ENCODE measurements at regions not wholly inside any gene's neighbourhood (a gene's known extent, or its start where the extent isn't known, plus 50 kb on each side); places are given as distances from the start of the nearest gene placed in this dataset.
"Not testable (repeated sequence)": the region's sequence is repeated elsewhere in the genome, so short reads cannot be mapped to it uniquely, and the experiment has no call there.

DNA sequence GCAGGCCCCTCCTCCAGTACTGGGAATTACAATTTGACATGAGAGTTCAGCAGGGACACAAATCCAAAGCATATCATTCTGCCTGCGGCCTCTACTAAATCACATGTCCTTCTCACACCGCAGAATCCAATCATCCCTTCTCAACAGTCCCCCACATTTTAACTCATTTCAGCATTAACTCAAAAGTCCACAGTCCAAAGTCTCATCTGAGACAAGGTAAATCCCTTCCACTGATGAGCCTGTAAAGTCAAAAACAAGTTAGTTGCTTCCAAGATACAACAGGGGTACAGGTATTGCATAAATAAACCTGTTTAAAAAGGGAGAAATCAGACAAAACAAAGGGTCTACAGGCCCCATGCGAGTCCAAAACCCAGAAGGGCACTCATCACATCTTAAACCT lies 64.0 kb downstream of the EBNA1BP2 start:
- in situ Hi-C loops (cut with HindIII; ENCODE audit: low sequenced_read_pairs) = no loop called here

DNA sequence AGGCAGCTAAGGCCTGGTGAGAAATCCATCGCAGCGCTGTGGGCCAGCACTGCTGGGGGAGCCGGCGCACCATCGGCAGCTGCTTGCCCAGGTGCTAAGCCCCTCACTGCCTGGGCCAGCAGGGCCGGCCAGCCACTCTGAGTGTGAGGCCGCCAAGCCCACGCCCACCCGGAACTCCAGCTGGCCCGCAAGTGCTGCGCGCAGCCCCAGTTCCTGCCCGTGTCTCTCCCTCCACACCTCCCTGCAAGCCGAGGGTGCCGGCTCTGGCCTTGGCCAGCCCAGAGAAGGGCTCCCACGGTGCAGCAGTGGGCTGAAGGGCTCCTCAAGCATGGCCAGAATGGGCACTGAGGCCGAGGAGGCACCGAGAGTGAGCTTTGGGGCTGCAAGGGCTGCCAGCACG lies 64.4 kb downstream of the EBNA1BP2 start:
- in situ Hi-C loops (cut with HindIII; ENCODE audit: low sequenced_read_pairs) = no loop called here

DNA sequence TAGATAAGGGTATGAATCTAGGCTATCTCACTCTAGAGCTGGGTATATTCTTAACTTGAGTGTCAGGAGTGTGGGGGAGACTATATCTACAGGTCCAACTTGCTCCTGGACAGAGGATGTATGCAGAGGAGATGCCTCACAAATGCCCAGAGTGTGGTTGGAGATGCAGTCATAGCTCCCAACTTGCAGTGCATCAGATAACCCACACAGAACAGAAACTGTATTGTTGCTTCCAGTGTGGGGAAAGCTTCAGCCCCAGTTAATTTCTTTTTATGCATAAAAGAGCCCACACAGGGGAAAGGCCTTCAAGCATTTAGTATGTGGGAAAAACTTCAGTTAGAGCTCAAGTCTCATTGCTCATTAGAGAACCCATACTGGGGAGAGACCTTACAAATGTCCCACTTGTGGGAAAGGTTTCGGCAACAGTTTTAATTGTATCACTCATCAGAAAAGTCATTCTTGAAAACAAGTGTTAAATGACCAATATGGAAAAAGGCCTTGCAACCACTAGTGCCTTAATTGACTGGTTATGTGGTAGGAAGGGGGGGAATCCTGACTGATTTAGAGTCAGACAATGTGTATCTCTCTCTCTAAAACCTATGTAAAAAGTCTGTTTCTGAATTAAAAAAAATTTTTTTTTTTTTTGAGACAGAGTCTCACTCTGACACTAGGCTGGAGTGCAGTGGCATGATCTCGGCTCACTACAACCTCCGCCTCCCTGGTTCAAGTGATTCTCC lies 67.9 kb downstream of the EBNA1BP2 start:
- in situ Hi-C loops (cut with HindIII; ENCODE audit: low sequenced_read_pairs) = no loop called here

DNA sequence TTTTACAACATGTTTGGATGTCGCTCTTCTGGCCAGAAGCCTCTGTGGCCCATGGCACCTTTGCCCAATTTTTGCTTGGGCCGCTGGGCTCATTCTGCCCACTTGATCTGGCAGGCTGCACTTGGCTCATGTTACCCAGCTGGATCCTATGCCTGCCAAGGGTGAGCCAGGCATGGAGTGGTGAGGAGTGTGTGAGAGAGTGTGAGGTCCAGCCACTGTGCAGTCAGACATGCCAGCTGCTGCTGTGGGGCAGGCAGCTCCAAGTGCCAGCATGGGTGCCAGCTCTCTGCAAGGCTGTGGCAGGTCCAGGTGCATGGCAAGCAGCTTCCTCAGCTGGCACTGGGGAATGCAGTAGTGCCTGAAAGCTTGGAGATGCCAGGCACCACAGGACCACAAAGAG lies 71.0 kb downstream of the EBNA1BP2 start:
- in situ Hi-C loops (cut with HindIII; ENCODE audit: low sequenced_read_pairs) = no loop called here

DNA sequence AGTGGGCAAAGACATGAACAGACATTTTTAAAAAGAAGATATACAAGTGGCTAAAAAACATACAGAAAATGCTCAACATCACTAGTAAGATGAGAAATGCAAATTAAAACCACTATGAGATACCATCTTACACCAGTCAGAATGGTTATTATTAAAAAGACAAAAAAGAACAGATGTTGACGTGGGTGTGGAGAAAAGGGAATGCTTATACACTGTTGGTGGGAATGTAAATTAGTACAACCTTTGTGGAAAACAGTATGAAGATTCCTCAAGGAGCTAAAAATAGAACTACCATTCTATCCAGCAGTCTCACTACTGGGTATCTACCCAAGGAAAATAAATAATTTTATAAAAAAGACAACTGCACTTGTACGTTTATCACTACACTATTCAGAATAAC lies 73.9 kb downstream of the EBNA1BP2 start:
- in situ Hi-C loops (cut with HindIII; ENCODE audit: low sequenced_read_pairs) = no loop called here

DNA sequence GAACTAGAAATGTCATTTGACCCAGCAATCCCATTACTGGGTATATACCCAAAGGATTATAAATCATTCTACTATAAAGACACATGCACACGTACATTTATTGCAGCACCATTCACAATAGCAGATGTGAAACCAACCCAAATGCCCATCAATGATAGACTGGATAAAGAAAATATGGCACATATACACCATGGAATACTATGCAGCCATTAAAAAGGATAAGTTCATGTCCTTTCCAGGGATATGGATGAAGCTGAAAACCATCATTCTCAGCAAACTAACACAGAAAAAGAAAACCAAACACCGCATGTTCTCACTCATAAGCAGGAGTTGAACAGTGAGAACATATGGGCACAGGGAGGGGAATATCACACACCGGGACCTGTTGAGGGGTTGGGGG lies 75.6 kb downstream of the EBNA1BP2 start:
- in situ Hi-C loops (cut with HindIII; ENCODE audit: low sequenced_read_pairs) = not testable (repeated sequence)

DNA sequence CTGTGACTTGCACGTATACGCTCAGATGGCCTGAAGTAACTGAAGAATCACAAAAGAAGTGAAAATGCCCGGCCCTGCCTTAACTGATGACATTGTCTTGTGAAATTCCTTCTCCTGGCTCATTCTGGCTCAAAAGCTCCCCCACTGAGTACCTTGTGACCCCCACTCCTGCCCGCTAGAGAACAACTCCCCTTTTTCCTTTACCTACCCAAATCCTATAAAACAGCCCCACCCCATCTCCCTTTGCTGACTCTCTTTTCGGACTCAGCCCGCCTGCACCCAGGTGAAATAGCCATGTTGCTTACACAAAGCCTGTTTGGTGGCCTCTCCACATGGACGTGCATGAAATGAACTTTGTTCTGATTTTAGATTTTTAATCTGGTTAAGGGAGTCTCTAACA lies 81.3 kb downstream of the EBNA1BP2 start:
- in situ Hi-C loops (cut with HindIII; ENCODE audit: low sequenced_read_pairs) = not testable (repeated sequence)

DNA sequence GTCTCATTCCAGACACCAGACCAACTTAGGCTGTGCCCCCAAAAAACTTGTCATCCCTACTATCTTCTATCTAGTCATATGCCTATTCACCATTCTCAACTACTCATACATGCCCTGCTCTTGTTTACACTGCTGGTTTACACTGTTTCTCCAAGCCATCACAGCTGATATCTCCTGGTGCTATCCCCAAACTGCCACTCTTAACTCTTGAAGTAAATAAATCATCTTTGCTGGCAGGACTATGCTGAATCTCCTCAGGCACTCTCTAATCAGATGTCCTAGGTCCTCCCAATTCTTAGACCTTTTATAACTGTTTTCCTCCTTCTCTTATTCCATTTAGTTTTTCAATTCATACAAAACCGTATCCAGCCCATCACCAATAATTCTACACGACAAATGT lies 81.9 kb downstream of the EBNA1BP2 start:
- in situ Hi-C loops (cut with HindIII; ENCODE audit: low sequenced_read_pairs) = not testable (repeated sequence)

DNA sequence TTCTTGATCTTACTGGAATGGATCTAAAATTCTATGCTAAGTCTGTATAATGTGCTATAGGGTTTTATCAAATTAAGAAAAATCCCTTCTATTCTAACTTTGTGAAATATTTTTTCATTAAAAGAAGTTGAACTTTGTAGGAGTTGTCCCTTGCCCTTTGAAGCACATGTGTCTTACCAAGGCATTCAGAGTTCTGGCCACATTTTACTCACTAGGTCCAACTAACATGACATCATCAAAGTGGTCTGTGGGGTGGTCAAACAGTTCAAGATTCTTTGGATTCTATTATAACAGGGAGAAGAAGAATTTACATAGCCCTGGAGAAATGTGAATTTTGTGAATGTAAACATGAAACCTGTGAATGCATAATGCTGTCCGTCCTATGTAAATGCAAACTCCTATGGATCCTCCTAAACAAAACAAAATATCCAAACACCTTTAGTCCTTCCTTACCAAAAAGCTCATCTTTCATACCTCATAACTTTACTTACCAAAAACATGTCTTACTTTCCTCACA lies 88.7 kb downstream of the EBNA1BP2 start:
- in situ Hi-C loops (cut with HindIII; ENCODE audit: low sequenced_read_pairs) = no loop called here

DNA sequence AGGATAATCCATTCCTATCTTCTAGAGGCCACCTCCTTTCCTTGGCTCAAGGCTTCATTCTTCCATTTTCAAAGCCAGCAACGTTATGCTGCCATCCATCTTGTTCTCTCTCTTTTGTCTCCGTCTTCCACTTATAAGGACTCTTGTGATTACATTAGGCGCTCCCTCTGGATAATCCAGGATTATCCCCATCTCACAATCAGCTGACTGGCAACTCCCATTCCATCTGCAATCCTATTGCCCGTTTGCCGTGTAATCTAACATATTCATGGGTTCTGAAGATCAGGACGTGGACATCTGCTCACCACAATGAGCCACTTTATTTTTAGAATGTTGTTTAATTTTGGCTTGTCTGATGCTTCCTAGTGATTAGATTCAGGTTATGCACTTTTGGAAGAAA lies 89.3 kb downstream of the EBNA1BP2 start:
- in situ Hi-C loops (cut with HindIII; ENCODE audit: low sequenced_read_pairs) = no loop called here

DNA sequence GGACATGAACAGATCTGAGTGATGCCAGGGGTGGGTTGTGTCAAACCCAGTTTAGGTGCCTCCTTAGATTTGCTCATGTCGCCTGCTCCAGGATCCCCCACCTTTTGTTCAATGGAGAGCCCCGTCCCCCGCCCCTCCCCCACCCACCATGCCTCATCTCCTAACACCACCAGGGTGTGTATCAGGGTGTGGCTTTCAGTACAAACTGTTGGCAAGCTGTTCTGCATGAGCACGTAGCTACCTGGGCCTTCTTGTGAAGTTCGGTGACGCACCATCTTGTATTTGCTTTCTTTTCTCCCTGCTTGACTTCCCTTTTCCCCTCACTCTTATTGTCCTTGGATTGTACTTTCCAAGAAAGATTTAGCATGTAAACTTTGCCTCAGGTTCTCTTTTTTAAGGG lies 94.8 kb downstream of the EBNA1BP2 start:
- in situ Hi-C loops (cut with HindIII; ENCODE audit: low sequenced_read_pairs) = no loop called here

DNA sequence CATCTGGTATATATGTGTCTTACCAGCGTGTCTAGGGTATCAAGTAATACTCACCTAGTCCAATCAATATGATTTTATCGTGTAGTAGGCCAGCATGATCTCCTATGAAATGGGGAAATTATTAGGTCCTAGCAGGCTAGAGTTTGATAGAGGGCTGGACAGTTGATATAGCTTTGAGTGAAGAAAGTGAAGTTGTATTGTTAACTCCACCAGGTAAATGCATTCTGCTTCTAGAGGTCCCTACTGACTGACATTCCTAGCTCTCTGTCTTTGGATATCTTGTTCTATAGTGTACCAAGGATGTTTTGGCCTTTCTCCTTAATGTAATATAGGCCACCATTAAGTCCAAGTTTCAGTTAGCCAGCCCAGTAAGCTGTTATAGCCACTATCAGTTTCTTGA lies 97.4 kb downstream of the EBNA1BP2 start:
- in situ Hi-C loops (cut with HindIII; ENCODE audit: low sequenced_read_pairs) = loop anchor here (5.0 kb wide), 1 partner anchor 147 kb away; no protein-coding TSS in a partner anchor

DNA sequence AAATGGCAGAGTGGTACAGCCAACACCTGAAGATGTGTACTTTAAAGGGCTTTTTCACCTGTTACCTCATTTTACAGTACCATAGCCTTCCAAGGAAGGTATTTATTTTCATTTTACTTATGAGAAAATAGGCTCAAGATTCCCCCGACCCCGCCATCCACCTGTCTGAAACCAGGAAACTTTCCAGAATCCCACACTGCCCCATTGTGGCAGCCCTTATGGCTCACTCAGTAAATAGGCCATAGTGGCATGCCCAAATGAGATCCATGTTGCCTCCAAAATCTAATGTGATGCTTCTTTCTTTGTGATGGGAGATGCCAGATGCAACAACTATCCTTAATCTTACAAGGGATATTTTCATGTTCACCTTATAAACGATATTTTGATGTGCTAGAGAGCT lies 97.8 kb downstream of the EBNA1BP2 start:
- in situ Hi-C loops (cut with HindIII; ENCODE audit: low sequenced_read_pairs) = loop anchor here (5.0 kb wide), 1 partner anchor 147 kb away; no protein-coding TSS in a partner anchor

DNA sequence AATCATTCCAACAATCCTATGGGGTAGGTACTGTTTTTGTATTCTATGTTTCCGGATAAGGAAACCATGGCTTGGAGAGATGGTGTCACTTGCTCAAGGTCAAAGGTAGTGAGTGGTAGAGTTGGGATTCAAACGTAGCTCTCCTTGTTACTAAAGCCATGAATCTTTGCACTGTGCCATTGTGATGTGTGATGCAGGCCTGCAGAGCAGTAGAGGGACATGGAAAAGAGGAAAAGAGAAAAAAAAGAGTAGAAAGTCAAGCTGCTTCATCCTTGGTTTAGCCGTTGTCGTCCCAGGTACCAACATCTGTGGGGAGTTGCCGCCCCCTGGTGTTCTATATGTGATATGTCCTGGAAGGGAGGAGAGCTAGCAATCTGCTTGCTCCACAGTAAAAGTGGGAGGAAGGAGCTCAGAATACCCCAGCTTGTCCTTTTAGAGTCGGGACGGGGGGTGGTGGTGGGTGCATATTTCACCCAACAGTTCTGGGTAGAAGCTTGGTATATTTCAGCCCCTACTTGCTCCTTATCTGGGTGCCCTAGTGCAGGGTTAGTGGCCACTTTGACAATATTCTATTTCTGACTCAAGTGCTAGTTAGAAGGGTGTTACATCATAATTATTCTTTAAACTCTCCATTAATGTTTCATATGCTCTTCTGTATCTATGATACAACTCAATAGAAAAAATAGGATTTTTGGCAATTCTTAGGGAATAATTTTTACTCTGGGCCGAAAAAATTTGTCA lies 98.4 kb downstream of the EBNA1BP2 start:
- in situ Hi-C loops (cut with HindIII; ENCODE audit: low sequenced_read_pairs) = loop anchor here (5.0 kb wide), 1 partner anchor 146 kb away; no protein-coding TSS in a partner anchor

DNA sequence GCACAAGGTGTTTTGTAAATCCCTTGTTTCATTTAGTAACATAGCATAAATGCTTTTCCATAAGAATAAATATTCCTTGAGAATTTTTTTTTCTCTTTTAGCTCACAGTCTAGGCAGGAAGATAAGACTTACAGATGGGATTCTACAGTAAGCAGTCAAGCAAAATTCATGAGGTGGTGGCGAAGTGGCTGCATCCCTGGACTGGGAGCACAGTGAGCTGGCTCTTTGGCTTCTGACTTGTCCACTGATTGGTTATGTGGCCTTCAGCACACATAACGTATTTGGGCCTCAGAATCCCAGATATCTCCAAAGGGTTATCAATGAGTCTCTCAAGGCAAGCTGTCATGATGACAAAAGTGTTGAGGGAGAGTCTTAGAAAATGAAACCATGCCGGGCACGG lies 99.8 kb downstream of the EBNA1BP2 start:
- in situ Hi-C loops (cut with HindIII; ENCODE audit: low sequenced_read_pairs) = loop anchor here (5.0 kb wide), 1 partner anchor 145 kb away; no protein-coding TSS in a partner anchor

DNA sequence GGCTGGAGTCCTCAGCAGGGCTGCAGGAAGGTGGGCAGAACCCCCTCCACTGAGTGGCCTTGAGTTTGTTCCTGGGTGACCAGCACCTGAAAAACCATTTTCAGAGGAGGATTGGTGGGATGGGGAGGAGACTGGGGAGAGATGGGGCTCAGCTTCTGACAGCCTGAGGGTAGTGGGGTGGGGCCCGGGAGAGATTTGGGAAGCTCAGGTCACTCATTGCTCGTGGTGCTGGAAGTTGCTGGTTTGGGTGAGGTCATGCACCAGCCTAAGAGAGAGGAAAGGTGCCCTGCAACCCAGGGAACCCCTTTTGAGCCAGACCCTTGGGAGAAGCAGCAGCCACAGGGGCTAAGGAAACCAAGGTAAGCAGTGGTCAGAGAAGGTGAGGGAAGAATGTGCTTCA lies 100.8 kb downstream of the EBNA1BP2 start:
- in situ Hi-C loops (cut with HindIII; ENCODE audit: low sequenced_read_pairs) = loop anchor here (5.0 kb wide), 1 partner anchor 144 kb away; no protein-coding TSS in a partner anchor

DNA sequence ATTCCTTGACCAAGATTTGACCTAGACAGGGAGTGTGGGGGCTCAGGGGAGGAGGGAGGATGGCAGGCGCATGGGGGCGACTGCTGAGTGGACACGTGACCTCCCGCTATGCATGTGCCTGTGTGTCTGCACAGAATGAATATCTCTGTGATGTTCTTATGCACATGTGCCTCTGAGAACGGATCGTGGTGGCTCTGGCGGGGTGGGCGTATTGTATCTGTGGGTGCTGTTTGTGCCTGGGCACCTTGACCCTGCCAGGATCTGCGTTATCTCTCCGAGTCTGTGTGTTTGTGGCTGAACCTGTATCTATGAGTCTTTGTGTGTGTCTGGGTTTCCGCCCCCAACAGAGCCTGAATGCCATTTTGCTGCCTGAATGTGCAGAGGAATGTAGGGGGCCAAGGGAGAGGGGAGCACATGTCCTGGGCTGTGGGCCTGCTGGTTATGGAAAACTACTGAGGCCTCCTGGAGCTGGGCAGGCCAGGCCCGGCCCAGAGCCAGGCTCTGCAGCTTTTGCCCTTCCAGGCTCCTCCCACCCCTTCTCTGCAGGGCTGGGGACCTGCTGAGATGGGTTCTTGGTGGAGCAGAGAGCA lies 102.5 kb downstream of the EBNA1BP2 start:
- in situ Hi-C loops (cut with HindIII; ENCODE audit: low sequenced_read_pairs) = loop anchor here (5.0 kb wide), 1 partner anchor 142 kb away; no protein-coding TSS in a partner anchor

DNA sequence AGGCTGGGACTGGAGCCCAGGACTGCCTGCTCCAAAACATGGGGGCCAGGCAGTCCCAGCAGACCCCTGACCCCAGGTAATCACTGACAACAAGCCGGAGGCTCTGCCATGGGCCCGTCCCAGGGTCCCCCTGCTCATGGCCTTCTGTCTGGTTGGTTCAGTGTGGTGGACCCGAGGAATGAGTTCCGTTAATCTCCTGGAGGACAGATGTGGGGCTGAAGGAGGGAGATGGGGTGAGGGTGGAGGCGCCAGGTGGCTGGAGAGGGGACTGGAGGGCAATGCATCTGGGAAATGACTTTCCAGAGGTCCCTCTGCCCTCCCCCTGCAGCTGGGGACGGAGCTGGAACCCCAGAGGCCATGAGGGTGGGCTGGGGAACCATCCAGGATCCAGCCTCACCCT lies 103.2 kb downstream of the EBNA1BP2 start:
- in situ Hi-C loops (cut with HindIII; ENCODE audit: low sequenced_read_pairs) = no loop called here

DNA sequence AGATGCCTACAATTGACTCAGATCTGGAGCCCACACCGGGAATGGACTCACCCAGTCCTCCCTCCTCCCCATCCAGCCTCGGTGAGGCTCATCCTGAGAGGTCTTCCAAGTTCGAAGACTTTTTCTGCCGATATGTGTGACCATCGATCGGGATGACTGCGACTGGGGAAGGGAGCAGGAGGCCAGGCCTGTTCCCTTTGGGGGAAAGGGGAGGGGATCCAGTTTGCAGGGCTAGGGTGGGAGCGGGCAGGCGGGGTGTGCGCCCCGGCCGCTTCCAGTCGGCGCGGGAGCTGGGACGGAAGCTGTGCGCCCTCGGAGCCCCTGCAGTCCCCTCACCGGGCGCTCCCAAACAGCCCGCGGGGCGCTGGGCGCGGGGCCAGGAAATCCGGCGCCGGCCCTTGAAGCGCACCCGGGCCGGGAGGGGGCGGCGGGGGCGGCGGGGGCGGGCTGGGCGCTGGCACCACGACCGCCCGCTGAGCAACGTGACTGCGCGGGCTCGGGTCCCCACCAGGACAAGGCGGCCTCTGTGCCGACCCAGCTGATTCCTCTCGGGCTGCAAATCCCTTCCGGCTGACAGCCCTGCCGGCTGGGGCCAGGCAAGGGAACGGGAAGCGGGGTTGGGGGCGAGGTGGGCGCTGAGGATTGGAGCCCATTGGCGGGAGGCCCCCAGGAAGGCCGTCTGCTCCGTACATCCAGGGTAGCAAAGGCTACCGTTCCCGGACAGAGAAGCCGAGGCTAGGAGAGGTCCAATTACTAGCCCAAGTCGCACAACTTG lies 103.9 kb downstream of the EBNA1BP2 start:
- in situ Hi-C loops (cut with HindIII; ENCODE audit: low sequenced_read_pairs) = no loop called here

DNA sequence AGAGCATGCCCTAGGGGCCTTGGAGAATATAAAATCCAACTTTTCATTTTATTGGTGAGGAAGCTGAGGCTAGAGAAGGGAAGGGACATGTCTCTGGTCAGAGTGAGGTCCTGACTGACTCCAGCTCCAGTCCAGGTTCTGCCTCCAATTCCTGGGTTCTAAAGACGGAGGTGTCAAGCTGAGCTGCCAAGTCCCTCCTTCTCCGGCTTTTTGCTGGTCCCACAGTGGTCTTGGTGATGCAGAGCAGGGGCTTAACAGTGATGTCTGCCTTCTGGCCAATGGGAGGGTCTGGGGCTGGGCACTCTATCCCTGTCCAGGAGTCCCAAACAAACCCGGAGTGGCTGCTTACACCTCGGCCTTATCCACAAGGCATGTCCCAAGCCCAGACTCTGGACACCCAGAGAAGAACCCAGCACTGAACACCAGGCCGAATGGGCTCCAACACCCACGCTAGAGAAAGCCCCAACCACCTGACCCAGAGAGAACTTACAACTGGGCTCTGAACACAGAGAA lies 104.8 kb downstream of the EBNA1BP2 start:
- in situ Hi-C loops (cut with HindIII; ENCODE audit: low sequenced_read_pairs) = no loop called here

Measured in DLD1 (cell line).